DND-41 (cell line): ENCODE measurements at regions not wholly inside any gene's neighbourhood (a gene's known extent, or its start where the extent isn't known, plus 50 kb on each side); places are given as distances from the start of the nearest gene placed in this dataset.

Experiments used
- ATAC-seq: fragments of 200-7000 bp; cut with Tn5 transposase; 3 replicates; pipeline ENCODE4 v1.9.1; 2021; ENCODE audit warnings: low read depth; ENCODE audit not compliant: insufficient read depth
- DNase-seq: peaks from one replicate; pipeline ENCODE4 v3.0.0-alpha.2; 2020
- H2AFZ ChIP-seq: 2 replicates; pipeline ENCODE4 v1.6.0; 2012; ENCODE audit warnings: low read depth, low read length
- H3K27ac ChIP-seq: 2 replicates; pipeline ENCODE4 v1.5.1; 2012; ENCODE audit warnings: low read length, inconsistent platforms
- H3K27me3 ChIP-seq: fragments of 200-600 bp; sonication (generic); 2 replicates; pipeline ENCODE4 v1.6.0; 2012; ENCODE audit warnings: low read length, mild to moderate bottlenecking, inconsistent platforms; ENCODE audit not compliant: insufficient read depth, poor library complexity
- H3K36me3 ChIP-seq: 2 replicates; pipeline ENCODE4 v1.5.1; 2012; ENCODE audit warnings: low read length, inconsistent platforms; ENCODE audit not compliant: insufficient read depth
- H3K4me1 ChIP-seq: 2 replicates; pipeline ENCODE4 v1.5.1; 2012; ENCODE audit warnings: mild to moderate bottlenecking, low read length; ENCODE audit not compliant: insufficient read depth
- H3K4me2 ChIP-seq: 2 replicates; pipeline ENCODE4 v1.6.0; 2012; ENCODE audit warnings: mild to moderate bottlenecking, moderate library complexity, low read length, inconsistent platforms; ENCODE audit not compliant: insufficient read depth
- H3K4me3 ChIP-seq, 2 experiments: fragments of 200-600 bp in 1 of 2; shearing (Covaris generic) in 1 of 2; 2 replicates each; pipeline ENCODE4 v1.5.1; 2012 to 2016; ENCODE audit warnings: inconsistent platforms in 2 of 2, low read length in 2 of 2, mild to moderate bottlenecking in 2 of 2, low read depth in 1 of 2, moderate library complexity in 1 of 2
- H3K79me2 ChIP-seq: 2 replicates; pipeline ENCODE4 v1.6.0; 2012; ENCODE audit warnings: low read length, inconsistent platforms; ENCODE audit not compliant: insufficient read depth
- H3K9ac ChIP-seq: 2 replicates; pipeline ENCODE4 v1.6.0; 2012; ENCODE audit warnings: low read depth, mild to moderate bottlenecking, inconsistent platforms, low read length, moderate library complexity
- H3K9me3 ChIP-seq: 2 replicates; pipeline ENCODE4 v1.5.1; 2012; ENCODE audit warnings: low read length, moderate library complexity, mild to moderate bottlenecking, inconsistent platforms; ENCODE audit not compliant: insufficient read depth, severe bottlenecking
- H4K20me1 ChIP-seq: 2 replicates; pipeline ENCODE4 v1.6.0; 2012; ENCODE audit warnings: low read length; ENCODE audit not compliant: insufficient read depth
- CTCF ChIP-seq: IDR thresholded peaks from 2 replicates; pipeline ENCODE4 v1.5.1; 2012; ENCODE audit warnings: borderline replicate concordance, low read length, moderate library complexity, mild to moderate bottlenecking; ENCODE audit not compliant: poor library complexity, severe bottlenecking; ENCODE audit errors: extremely low read depth
- EZH2 ChIP-seq: IDR thresholded peaks from 3 replicates; pipeline ENCODE4 v1.6.1; 2012; ENCODE audit warnings: borderline replicate concordance, low read depth, mild to moderate bottlenecking, moderate library complexity, low read length, inconsistent platforms; ENCODE audit not compliant: severe bottlenecking

- Histone ChIP-seq H3K9ac (no peak overlapping the region), H3K4me1 (no peaks in the 10 kb centered on the region), H3K79me2 (no peaks in the 10 kb centered on the region), H3K4me2 (no peak overlapping the region), H2AFZ (no peak overlapping the region), H3K9me3 (peaks cover 7% of the 10 kb centered on the region), H4K20me1 (no peaks in the 10 kb centered on the region), H3K4me3 (no peak overlapping the region), H3K27ac (no peak overlapping the region), H3K36me3 (no peaks in the 10 kb centered on the region), H3K27me3 (peaks cover 14% of the 10 kb centered on the region)
- no peak for DNase-seq
- no peak for TF ChIP-seq EZH2
- TF ChIP-seq CTCF = no peak
- ATAC-seq = no peak
Observed at GRCh38 chr17:74078363-74078941, 125.0 kb upstream of the RPL38 start.

- Histone ChIP-seq H2AFZ (no peak overlapping the region), H3K9me3 (peaks cover 4% of the 10 kb centered on the region), H3K4me3 (no peak overlapping the region), H3K27ac (no peak overlapping the region), H3K36me3 (no peaks in the 10 kb centered on the region), H3K79me2 (no peaks in the 10 kb centered on the region), H3K9ac (no peak overlapping the region), H3K4me2 (no peak overlapping the region), H3K4me1 (no peaks in the 10 kb centered on the region), H4K20me1 (no peaks in the 10 kb centered on the region), H3K27me3 (peaks cover 19% of the 10 kb centered on the region)
- DNase-seq (no peak), ATAC-seq (no peak)
- TF ChIP-seq EZH2 (no peak), CTCF (no peak)
Observed at GRCh38 chr17:74079537-74080300, 123.8 kb upstream of the RPL38 start.

GRCh38 chr17:74080656-74081582 is 122.6 kb upstream of the RPL38 start:
- no peak for DNase-seq
- H3K9ac ChIP-seq = no peak overlapping the region
- no peak overlapping the region for H2AFZ ChIP-seq
- TF ChIP-seq EZH2 (no peak), CTCF (no peak)
- H3K27ac ChIP-seq = no peak overlapping the region
- no peak overlapping the region for H3K4me3 ChIP-seq
- no peaks in the 10 kb centered on the region for H3K36me3 ChIP-seq
- H4K20me1 ChIP-seq = no peaks in the 10 kb centered on the region
- peaks cover 8% of the 10 kb centered on the region for H3K9me3 ChIP-seq
- H3K4me2 ChIP-seq = no peak overlapping the region
- no peak for ATAC-seq
- H3K79me2 ChIP-seq = no peaks in the 10 kb centered on the region
- H3K27me3 ChIP-seq = peaks cover 19% of the 10 kb centered on the region
- H3K4me1 ChIP-seq = no peaks in the 10 kb centered on the region
